H1 (cell line): ENCODE measurements at regions not wholly inside any gene's neighbourhood (a gene's known extent, or its start where the extent isn't known, plus 50 kb on each side); places are given as distances from the start of the nearest gene placed in this dataset.

Experiments used
- CTCF ChIA-PET: fragments of 300-600 bp; sonication (Branson Sonifier 250); formaldehyde crosslinking; loops from one replicate; lab custom pipeline; 2021; ENCODE audit not compliant: partially characterized antibody; lab: Charles Lee
- POLR2A ChIA-PET: fragments of 300-600 bp; sonication (Branson Sonifier 250); formaldehyde crosslinking; loops from one replicate; lab custom pipeline; 2021; ENCODE audit warnings: inconsistent platforms; ENCODE audit not compliant: partially characterized antibody; lab: Charles Lee
- DNase-seq, 2 experiments: peaks; one replicate each; pipeline versions ENCODE4 v3.0.0 to v3.0.0-alpha.2; 2010 to 2022; ENCODE audit warnings: low spot score in 2 of 2, low read depth in 1 of 2, mixed read lengths in 1 of 2
- FAIRE-seq: peaks from 2 replicates; lab custom pipeline; 2011; peaks lifted over from hg19 to GRCh38; lab: Jason Lieb, UNC
- H2AFZ ChIP-seq: 2 replicates; pipeline ENCODE4 v1.8.1; 2012; ENCODE audit warnings: low read length, inconsistent platforms
- H2AK5ac ChIP-seq: 2 replicates; pipeline ENCODE4 v1.6.1; 2013; ENCODE audit warnings: low read depth, low read length
- H2BK120ac ChIP-seq: replicated peaks from 2 replicates; pipeline ENCODE3; 2013; ENCODE audit warnings: low read depth, low read length, inconsistent platforms
- H2BK12ac ChIP-seq: 2 replicates; pipeline ENCODE4 v1.6.1; 2013; ENCODE audit warnings: low read depth, low read length
- H2BK15ac ChIP-seq: 2 replicates; pipeline ENCODE4 v1.6.1; 2013; ENCODE audit warnings: low read length
- H2BK20ac ChIP-seq: 2 replicates; pipeline ENCODE4 v1.6.1; 2013; ENCODE audit warnings: low read length
- H2BK5ac ChIP-seq: 2 replicates; pipeline ENCODE4 v1.6.1; 2013; ENCODE audit warnings: low read depth, low read length
- H3K14ac ChIP-seq: 2 replicates; pipeline ENCODE4 v1.6.1; 2013; ENCODE audit warnings: inconsistent platforms; ENCODE audit not compliant: insufficient read length
- H3K18ac ChIP-seq: 2 replicates; pipeline ENCODE4 v1.6.1; 2013; ENCODE audit warnings: low read length; ENCODE audit errors: extremely low read depth
- H3K23ac ChIP-seq: 2 replicates; pipeline ENCODE4 v1.6.1; 2013; ENCODE audit warnings: inconsistent platforms; ENCODE audit not compliant: insufficient read length
- H3K23me2 ChIP-seq: 2 replicates; pipeline ENCODE4 v1.6.1; 2013; ENCODE audit warnings: low read depth, low read length
- H3K27ac ChIP-seq: 2 replicates; pipeline ENCODE4 v1.6.1; 2011; ENCODE audit warnings: low read depth, low read length, inconsistent platforms
- H3K27me3 ChIP-seq, 4 experiments: replicated peaks in 1 of 4; 1 replicate in 1 of 4; 2 replicates in 3 of 4; pipeline versions ENCODE4 v1.6.1 to v1.8.1; 2011 to 2013; ENCODE audit warnings: low read length in 3 of 4, mild to moderate bottlenecking in 3 of 4, inconsistent platforms in 2 of 4, mixed read lengths in 2 of 4, moderate library complexity in 1 of 4; ENCODE audit not compliant: control insufficient read depth in 3 of 4, insufficient read depth in 3 of 4; ENCODE audit errors: extremely low read depth in 1 of 4
- H3K36me3 ChIP-seq, 4 experiments: 2 replicates each; pipeline versions ENCODE4 v1.6.1 to v1.8.1; 2011 to 2013; ENCODE audit warnings: mild to moderate bottlenecking in 4 of 4, low read length in 3 of 4, moderate library complexity in 2 of 4, control low read depth in 1 of 4, inconsistent platforms in 1 of 4; ENCODE audit not compliant: insufficient read depth in 4 of 4, control insufficient read depth in 2 of 4
- H3K4ac ChIP-seq: replicated peaks from 2 replicates; pipeline ENCODE3; 2013; ENCODE audit warnings: low read length, low read depth, mixed read lengths, inconsistent platforms; ENCODE audit not compliant: insufficient read length
- H3K4me1 ChIP-seq, 4 experiments: replicated peaks in 1 of 4; 1 replicate in 1 of 4; 2 replicates in 3 of 4; pipeline versions ENCODE4 v1.6.1 to v1.8.1; 2011 to 2013; ENCODE audit warnings: low read length in 3 of 4, inconsistent platforms in 2 of 4, mixed read lengths in 1 of 4; ENCODE audit not compliant: insufficient read depth in 4 of 4, control insufficient read depth in 3 of 4
- H3K4me2 ChIP-seq, 2 experiments: 2 replicates each; pipeline versions ENCODE4 v1.6.1 to v1.8.1; 2011 to 2013; ENCODE audit warnings: low read depth in 2 of 2, low read length in 2 of 2, control low read depth in 1 of 2, inconsistent platforms in 1 of 2, mild to moderate bottlenecking in 1 of 2; ENCODE audit not compliant: insufficient read depth in 1 of 2
- H3K4me3 ChIP-seq, 4 experiments: fragments of 200-600, 300-600 bp in 1 of 4; sonication (generic), shearing (Covaris generic), sonication (Bioruptor Twin) in 1 of 4; 2 replicates each; pipeline versions ENCODE4 v1.5.1 to v1.8.1; 2011 to 2016; ENCODE audit warnings: low read length in 4 of 4, low read depth in 3 of 4, control low read depth in 2 of 4, inconsistent platforms in 2 of 4, mild to moderate bottlenecking in 2 of 4, mixed read lengths in 1 of 4, moderate library complexity in 1 of 4; ENCODE audit not compliant: insufficient read depth in 2 of 4; ENCODE audit errors: extremely low read depth in 1 of 4
- H3K56ac ChIP-seq: replicated peaks from 2 replicates; pipeline ENCODE3; 2013; ENCODE audit warnings: low read depth, mild to moderate bottlenecking, mixed read lengths, low read length, inconsistent platforms; ENCODE audit not compliant: insufficient read length
- H3K79me1 ChIP-seq: 2 replicates; pipeline ENCODE4 v1.6.1; 2013; ENCODE audit warnings: low read depth, low read length, control low read depth
- H3K79me2 ChIP-seq, 2 experiments: 2 replicates each; pipeline versions ENCODE4 v1.6.1 to v1.8.1; 2012 to 2013; ENCODE audit warnings: low read length in 2 of 2, mild to moderate bottlenecking in 2 of 2, inconsistent platforms in 1 of 2; ENCODE audit not compliant: insufficient read depth in 2 of 2, control insufficient read depth in 1 of 2
- H3K9ac ChIP-seq, 4 experiments: replicated peaks in 1 of 4; 1 replicate in 1 of 4; 2 replicates in 3 of 4; pipeline versions ENCODE4 v1.6.1 to v1.8.1; 2011 to 2013; ENCODE audit warnings: low read depth in 3 of 4, low read length in 3 of 4, control low read depth in 2 of 4, mild to moderate bottlenecking in 2 of 4, moderate library complexity in 2 of 4, inconsistent platforms in 1 of 4; ENCODE audit errors: extremely low read depth in 1 of 4
- H3K9me3 ChIP-seq, 2 experiments: 2 replicates each; pipeline versions ENCODE4 v1.6.1 to v1.8.1; 2012 to 2013; ENCODE audit warnings: mild to moderate bottlenecking in 2 of 2, moderate library complexity in 2 of 2, control low read depth in 1 of 2, inconsistent platforms in 1 of 2, low read depth in 1 of 2, low read length in 1 of 2, mixed read lengths in 1 of 2; ENCODE audit not compliant: insufficient read depth in 2 of 2
- H4K20me1 ChIP-seq, 2 experiments: replicated peaks in 1 of 2; 2 replicates each; pipeline versions ENCODE3 to v1.8.1; 2011 to 2013; ENCODE audit warnings: inconsistent platforms in 2 of 2, low read length in 2 of 2, mild to moderate bottlenecking in 1 of 2; ENCODE audit not compliant: insufficient read depth in 2 of 2, control insufficient read depth in 1 of 2
- H4K5ac ChIP-seq: 2 replicates; pipeline ENCODE4 v1.6.1; 2013; ENCODE audit warnings: low read length, low read depth, mixed read lengths, inconsistent platforms; ENCODE audit not compliant: insufficient read length
- H4K8ac ChIP-seq: 2 replicates; pipeline ENCODE4 v1.8.0; 2013; ENCODE audit warnings: mild to moderate bottlenecking, moderate library complexity, low read length, inconsistent platforms; ENCODE audit not compliant: insufficient read depth; ENCODE audit errors: extremely low read depth
- H4K91ac ChIP-seq: replicated peaks from 2 replicates; pipeline ENCODE3; 2013; ENCODE audit warnings: low read length, mixed read lengths, inconsistent platforms; ENCODE audit not compliant: insufficient read length
- EP300 ChIP-seq, 2 experiments: IDR thresholded peaks; 1 replicate in 1 of 2; 2 replicates in 1 of 2; pipeline ENCODE4 v1.6.1; 2011 to 2012; ENCODE audit warnings: low read depth in 2 of 2, low read length in 2 of 2, mild to moderate bottlenecking in 2 of 2, borderline replicate concordance in 1 of 2, inconsistent platforms in 1 of 2, moderate library complexity in 1 of 2
- WGBS, 2 experiments: shearing (Covaris generic) in 1 of 2; methylation state at CpG; one replicate each; pipeline versions ENCODE4 v1.1.6 to v1.1.7; 2013 to 2015; ENCODE audit warnings: low lambda C conversion rate in 2 of 2, mixed read lengths in 2 of 2, inconsistent platforms in 1 of 2, low coverage in 1 of 2, missing lambda C conversion rate in 1 of 2; ENCODE audit not compliant: insufficient replicate concordance in 2 of 2, insufficient coverage in 1 of 2, insufficient read length in 1 of 2; ENCODE audit errors: extremely low coverage in 1 of 2, missing lambda C conversion rate in 1 of 2; 5-methylcytosine and 5-hydroxymethylcytosine counted together

DNA sequence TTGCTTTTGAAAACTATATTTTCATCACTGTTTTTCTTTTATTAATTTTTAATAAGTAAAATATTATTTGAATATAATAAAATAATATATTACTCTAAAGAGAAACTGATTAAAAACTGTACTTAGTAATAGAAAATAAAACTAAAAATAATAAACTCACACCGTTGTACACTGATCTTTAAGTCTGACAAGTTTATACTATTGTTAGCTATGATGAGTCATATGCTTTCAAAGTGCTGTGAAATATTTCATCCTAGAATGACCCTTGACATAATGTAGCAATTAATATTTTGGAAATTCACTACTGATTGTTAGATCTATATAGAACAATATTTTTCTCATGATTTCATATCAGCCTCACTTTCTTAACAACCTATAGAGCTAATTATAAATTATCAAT, 1040.6 kb upstream of the SPRY2 start:
- ChIA-PET POLR2A (no interaction called here), CTCF (no interaction called here)

More for the DNA sequence above, 1040.6 kb upstream of the SPRY2 start:
- no peak overlapping the region for H2AK5ac ChIP-seq
- H4K5ac ChIP-seq = no peak overlapping the region
- H2AFZ ChIP-seq = no peak overlapping the region
- H3K23me2 ChIP-seq = no peaks in the 10 kb centered on the region
- no peak overlapping the region for H3K14ac ChIP-seq
- no peak overlapping the region for H3K18ac ChIP-seq
- no peak overlapping the region for H2BK5ac ChIP-seq
- no peak for DNase-seq
- H2BK15ac ChIP-seq = no peak overlapping the region
- H3K23ac ChIP-seq = no peak overlapping the region
- no peak overlapping the region for H2BK12ac ChIP-seq
- no peaks in the 10 kb centered on the region for H4K20me1 ChIP-seq
- H3K36me3 ChIP-seq = no peaks in the 10 kb centered on the region
- no peak overlapping the region for H2BK20ac ChIP-seq
- H3K4ac ChIP-seq = no peak overlapping the region
- no peak overlapping the region for H3K9ac ChIP-seq
- no peak overlapping the region for H2BK120ac ChIP-seq
- H3K4me1 ChIP-seq = peaks cover 0 to 2% (median 0%) of the 10 kb centered on the region in 4 experiments; a peak in 2 of 7 replicates
- H3K27ac ChIP-seq = no peak overlapping the region
- no peaks in the 10 kb centered on the region for H3K79me1 ChIP-seq
- no peak for TF ChIP-seq EP300 (IDR thresholded peaks at IDR 0.05; ENCODE audit: borderline replicate concordance in 1 of 2, low read depth in 2 of 2, low read length in 2 of 2)
- no peak overlapping the region for H4K8ac ChIP-seq
- FAIRE-seq = no peak
- no peaks in the 10 kb centered on the region for H3K27me3 ChIP-seq
- H3K79me2 ChIP-seq = no peaks in the 10 kb centered on the region
- no peak overlapping the region for H3K4me2 ChIP-seq
- no peak overlapping the region for H4K91ac ChIP-seq
- H3K9me3 ChIP-seq = no peaks in the 10 kb centered on the region
- 97% methylated on average over 1 of the region's 1 CpG; no CpG with 5 or more reads in 1 of the 2 experiments for WGBS, 2 experiments
- H3K56ac ChIP-seq = no peak overlapping the region
- no peak overlapping the region for H3K4me3 ChIP-seq
